WERI-Rb-1 (cell line): ENCODE measurements at regions not wholly inside any gene's neighbourhood (a gene's known extent, or its start where the extent isn't known, plus 50 kb on each side); places are given as distances from the start of the nearest gene placed in this dataset.

ENCODE experiments used
- DNase-seq: peaks from one replicate; pipeline ENCODE4 v3.0.0-alpha.2; 2020
- H3K27ac ChIP-seq: fragments of 250-450 bp; sonication (Bioruptor Pico); 2 replicates; pipeline ENCODE4 v1.5.1; 2020; ENCODE audit warnings: mild to moderate bottlenecking, moderate library complexity
- H3K27me3 ChIP-seq: fragments of 250-450 bp; sonication (Bioruptor Pico); 2 replicates; pipeline ENCODE4 v1.5.1; 2021; ENCODE audit warnings: mild to moderate bottlenecking, low read depth, moderate library complexity; ENCODE audit not compliant: insufficient read depth, severe bottlenecking
- H3K36me3 ChIP-seq: fragments of 250-450 bp; sonication (Bioruptor Pico); 2 replicates; pipeline ENCODE4 v1.5.1; 2020; ENCODE audit warnings: mild to moderate bottlenecking, moderate library complexity
- H3K4me3 ChIP-seq: 2 replicates; pipeline ENCODE4 v1.5.1; 2011; ENCODE audit warnings: low read depth, mild to moderate bottlenecking, control low read depth, low read length
- H3K9me3 ChIP-seq: fragments of 250-450 bp; sonication (Bioruptor Pico); 2 replicates; pipeline ENCODE4 v1.5.1; 2021; ENCODE audit warnings: mild to moderate bottlenecking, moderate library complexity; ENCODE audit not compliant: severe bottlenecking
- CTCF ChIP-seq: IDR thresholded peaks from 2 replicates; pipeline ENCODE4 v1.5.1; 2011; ENCODE audit warnings: low read depth, mild to moderate bottlenecking, control low read depth, inconsistent platforms, low read length

- no peak for DNase-seq
- H3K27ac ChIP-seq = no peak overlapping the region
- TF ChIP-seq CTCF = no peak
- no peaks in the 10 kb centered on the region for H3K27me3 ChIP-seq
- H3K4me3 ChIP-seq = no peak overlapping the region
- no peaks in the 10 kb centered on the region for H3K36me3 ChIP-seq
- H3K9me3 ChIP-seq = no peaks in the 10 kb centered on the region
These were observed 183.4 kb upstream of the PLXNC1 start for GRCh38 chr12:93964936-93965335.

- no peaks in the 10 kb centered on the region for H3K27me3 ChIP-seq
- TF ChIP-seq CTCF = no peak
- no peak overlapping the region for H3K27ac ChIP-seq
- H3K4me3 ChIP-seq = no peak overlapping the region
- H3K9me3 ChIP-seq = no peaks in the 10 kb centered on the region
- H3K36me3 ChIP-seq = no peaks in the 10 kb centered on the region
- DNase-seq = no peak
These were observed 181.8 kb upstream of the PLXNC1 start for GRCh38 chr12:93966516-93967133.

GRCh38 chr12:93967454-93967853 lies 180.9 kb upstream of the PLXNC1 start:
- DNase-seq = no peak
- no peaks in the 10 kb centered on the region for H3K9me3 ChIP-seq
- H3K4me3 ChIP-seq = no peak overlapping the region
- no peak for TF ChIP-seq CTCF
- no peak overlapping the region for H3K27ac ChIP-seq
- no peaks in the 10 kb centered on the region for H3K27me3 ChIP-seq
- no peaks in the 10 kb centered on the region for H3K36me3 ChIP-seq

- DNase-seq = no peak
- no peaks in the 10 kb centered on the region for H3K27me3 ChIP-seq
- no peak for TF ChIP-seq CTCF
- H3K9me3 ChIP-seq = no peaks in the 10 kb centered on the region
- no peak overlapping the region for H3K4me3 ChIP-seq
- no peaks in the 10 kb centered on the region for H3K36me3 ChIP-seq
- no peak overlapping the region for H3K27ac ChIP-seq
These were observed 179.7 kb upstream of the PLXNC1 start for GRCh38 chr12:93968536-93969285.

GRCh38 chr12:93970900-93971688 lies 177.3 kb upstream of the PLXNC1 start:
- Histone ChIP-seq H3K27me3 (no peaks in the 10 kb centered on the region), H3K9me3 (no peaks in the 10 kb centered on the region), H3K4me3 (no peak overlapping the region), H3K27ac (no peak overlapping the region), H3K36me3 (no peaks in the 10 kb centered on the region)
- TF ChIP-seq CTCF = no peak
- no peak for DNase-seq
